ENCODE measurements at regions not wholly inside any gene's neighbourhood (a gene's known extent, or its start where the extent isn't known, plus 50 kb on each side); places are given as distances from the start of the nearest gene placed in this dataset.

DNA sequence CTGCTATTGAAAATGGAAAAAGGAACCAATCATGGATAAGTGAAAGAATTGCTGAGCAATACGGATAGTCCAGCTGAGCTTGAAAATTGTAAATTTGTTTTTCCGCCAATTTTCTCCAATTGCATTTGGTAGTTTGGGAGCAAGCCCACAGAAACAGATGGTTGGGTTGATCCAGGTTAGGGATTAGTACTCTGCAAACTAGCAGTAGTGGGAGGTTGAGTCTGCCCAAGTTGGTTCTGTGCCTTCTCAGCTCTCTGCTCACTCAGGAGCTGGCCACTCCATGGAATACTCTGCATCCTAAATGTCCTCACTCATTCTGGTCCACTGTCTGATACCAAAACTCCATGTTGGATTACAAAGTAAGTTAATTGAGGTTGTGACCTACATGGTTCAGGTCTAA lies 361.1 kb upstream of the ATP2B1 start:
- DNase-seq (ENCODE audit: low read depth), result no peak
- no peak overlapping the region for H3K4me3 ChIP-seq (ENCODE audit: low read depth, low read length)
- TF ChIP-seq, protein P1, sequence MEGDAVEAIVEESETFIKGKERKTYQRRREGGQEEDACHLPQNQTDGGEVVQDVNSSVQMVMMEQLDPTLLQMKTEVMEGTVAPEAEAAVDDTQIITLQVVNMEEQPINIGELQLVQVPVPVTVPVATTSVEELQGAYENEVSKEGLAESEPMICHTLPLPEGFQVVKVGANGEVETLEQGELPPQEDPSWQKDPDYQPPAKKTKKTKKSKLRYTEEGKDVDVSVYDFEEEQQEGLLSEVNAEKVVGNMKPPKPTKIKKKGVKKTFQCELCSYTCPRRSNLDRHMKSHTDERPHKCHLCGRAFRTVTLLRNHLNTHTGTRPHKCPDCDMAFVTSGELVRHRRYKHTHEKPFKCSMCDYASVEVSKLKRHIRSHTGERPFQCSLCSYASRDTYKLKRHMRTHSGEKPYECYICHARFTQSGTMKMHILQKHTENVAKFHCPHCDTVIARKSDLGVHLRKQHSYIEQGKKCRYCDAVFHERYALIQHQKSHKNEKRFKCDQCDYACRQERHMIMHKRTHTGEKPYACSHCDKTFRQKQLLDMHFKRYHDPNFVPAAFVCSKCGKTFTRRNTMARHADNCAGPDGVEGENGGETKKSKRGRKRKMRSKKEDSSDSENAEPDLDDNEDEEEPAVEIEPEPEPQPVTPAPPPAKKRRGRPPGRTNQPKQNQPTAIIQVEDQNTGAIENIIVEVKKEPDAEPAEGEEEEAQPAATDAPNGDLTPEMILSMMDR (IDR thresholded peaks at IDR 0.05; ENCODE audit: control insufficient read depth, extremely low read depth, insufficient read depth), result no peak

DNA sequence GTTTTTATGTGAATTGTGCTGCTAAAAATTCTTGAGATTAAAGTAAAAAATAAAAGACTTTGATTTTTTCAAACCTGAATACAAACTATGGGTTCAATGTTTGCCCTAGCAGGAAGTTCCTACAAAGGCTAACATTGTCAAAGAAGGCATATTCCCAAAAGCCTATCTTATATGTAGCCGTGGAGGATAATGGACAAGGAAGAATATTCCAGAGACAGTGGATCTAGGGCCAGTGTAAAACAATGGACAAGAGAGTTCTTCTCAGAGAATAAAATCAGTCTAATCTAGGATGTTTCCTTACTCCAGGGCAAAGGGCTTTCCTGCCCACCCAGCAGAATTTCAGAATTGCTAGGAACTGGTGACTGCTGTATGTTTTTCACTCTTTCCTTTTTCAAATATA lies 359.2 kb upstream of the ATP2B1 start:
- no peak overlapping the region for H3K4me3 ChIP-seq (ENCODE audit: low read depth, low read length)
- no peak for DNase-seq (ENCODE audit: low read depth)
- TF ChIP-seq, protein P1 (IDR thresholded peaks at IDR 0.05; ENCODE audit: control insufficient read depth, extremely low read depth, insufficient read depth), result no peak

DNA sequence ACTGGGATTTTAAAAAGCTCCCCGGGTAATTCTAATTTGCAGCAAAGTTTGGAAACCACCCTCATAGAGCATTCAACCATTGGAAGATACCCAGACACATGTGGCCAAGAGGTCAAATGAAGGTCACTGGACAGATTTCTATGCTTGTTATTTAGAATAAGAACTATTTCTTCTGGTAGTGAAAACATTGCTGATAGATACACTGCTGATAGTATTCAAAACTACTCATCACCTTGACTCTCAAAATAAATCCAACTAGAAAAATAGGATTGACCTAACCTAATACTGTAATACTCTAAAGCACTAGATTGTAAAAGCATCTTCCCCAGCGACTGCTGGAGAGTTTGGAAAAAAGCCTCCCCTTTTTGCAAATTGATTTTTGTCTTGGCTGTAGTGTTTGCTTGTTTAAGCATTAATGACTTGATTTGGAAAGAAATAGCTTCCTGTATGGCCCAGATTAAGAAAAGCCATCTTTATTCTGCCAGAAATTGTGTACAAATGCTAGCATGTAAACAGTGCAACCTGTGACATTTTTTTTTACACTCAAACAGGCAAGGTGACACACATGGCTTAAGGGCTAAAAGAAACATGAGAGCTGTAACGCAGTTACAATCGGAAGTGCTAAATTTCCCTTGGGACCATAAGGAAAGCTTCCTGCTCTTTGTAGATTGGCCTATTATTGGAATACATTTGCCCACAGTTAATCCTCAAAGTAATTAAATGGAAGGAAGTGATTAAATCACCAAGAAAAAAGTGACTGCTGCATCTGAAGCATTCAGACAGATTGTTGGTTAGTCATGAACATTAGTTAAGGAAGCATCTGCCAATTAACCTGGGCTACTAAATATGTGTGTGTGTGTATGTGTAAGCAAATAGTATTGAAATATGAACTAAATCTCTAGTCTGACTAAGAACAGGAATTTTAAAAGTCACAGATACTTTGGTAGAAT lies 356.5 kb upstream of the ATP2B1 start:
- H3K4me3 ChIP-seq (ENCODE audit: low read depth, low read length), result no peak overlapping the region
- TF ChIP-seq, protein P1 (IDR thresholded peaks at IDR 0.05; ENCODE audit: control insufficient read depth, extremely low read depth, insufficient read depth), result no peak
- DNase-seq (ENCODE audit: low read depth), result peak; percentile 61

DNA sequence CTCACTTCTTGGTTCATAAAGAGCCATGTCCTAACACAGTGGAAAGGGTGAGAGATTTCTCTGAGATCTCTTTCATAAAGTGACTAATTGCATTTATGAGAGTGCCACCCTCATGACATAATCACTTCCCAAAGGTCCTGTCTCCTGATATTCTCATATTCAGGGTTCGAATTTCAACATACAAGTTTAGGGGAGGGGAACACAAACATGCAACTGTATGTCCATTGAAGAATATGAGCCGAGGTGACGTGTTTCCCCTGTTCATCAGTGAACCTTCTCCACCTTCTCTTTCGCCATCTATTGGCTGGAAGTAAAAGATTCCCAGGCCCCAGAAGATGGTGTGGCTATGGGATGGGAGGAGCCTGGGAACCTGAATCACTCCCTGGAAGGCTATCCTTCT lies 354.2 kb upstream of the ATP2B1 start:
- TF ChIP-seq, protein P1 (IDR thresholded peaks at IDR 0.05; ENCODE audit: control insufficient read depth, extremely low read depth, insufficient read depth), result no peak; the same call in 1 of the 2 replicates
- H3K4me3 ChIP-seq (ENCODE audit: low read depth, low read length), result no peak overlapping the region
- no peak for DNase-seq (ENCODE audit: low read depth)

DNA sequence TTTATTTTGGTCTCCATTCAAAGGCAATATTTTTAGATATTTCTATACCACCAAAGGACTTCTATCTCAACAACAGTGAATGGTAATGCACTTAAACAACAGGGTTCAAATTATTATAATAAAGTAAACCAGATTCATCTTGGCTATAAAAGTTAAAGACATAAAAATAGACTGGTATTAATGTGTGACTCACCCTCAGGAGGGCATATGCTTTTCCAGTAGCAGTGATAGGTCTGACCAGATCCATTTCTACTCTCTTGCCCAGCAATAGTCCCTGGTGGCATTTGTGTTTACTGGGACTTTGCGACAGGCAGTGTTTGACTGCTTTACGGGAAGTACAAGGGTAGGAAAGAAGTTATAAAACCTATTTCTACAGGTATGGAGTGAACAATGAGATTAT lies 353.2 kb upstream of the ATP2B1 start:
- TF ChIP-seq, protein P1 (IDR thresholded peaks at IDR 0.05; ENCODE audit: control insufficient read depth, extremely low read depth, insufficient read depth), result no peak
- DNase-seq (ENCODE audit: low read depth), result no peak
- H3K4me3 ChIP-seq (ENCODE audit: low read depth, low read length), result no peak overlapping the region

DNA sequence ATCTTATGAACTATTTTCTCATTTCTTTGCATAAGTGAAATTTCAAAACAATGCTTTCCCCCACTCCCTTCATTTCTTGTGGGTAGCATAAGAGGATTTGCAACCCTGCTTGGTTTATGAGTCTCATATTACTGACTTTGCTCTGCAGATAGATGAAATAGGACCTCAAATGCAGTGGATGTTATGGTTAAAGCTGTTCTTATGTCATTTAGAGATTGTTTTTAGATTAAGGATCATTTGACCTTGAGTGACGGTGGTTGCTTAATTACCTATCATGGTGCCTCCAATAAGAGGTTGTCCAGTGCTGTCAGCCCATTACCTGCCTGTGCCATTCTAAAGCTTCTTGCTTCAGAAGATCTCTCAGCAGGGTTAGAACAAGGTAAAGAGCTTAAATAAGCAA lies 351.4 kb upstream of the ATP2B1 start:
- TF ChIP-seq, protein P1 (IDR thresholded peaks at IDR 0.05; ENCODE audit: control insufficient read depth, extremely low read depth, insufficient read depth), result no peak
- no peak overlapping the region for H3K4me3 ChIP-seq (ENCODE audit: low read depth, low read length)
- DNase-seq (ENCODE audit: low read depth), result no peak

Data from LNCaP clone FGC (cell line).